Endothelial cell of umbilical vein (primary cell): ENCODE measurements at regions not wholly inside any gene's neighbourhood (a gene's known extent, or its start where the extent isn't known, plus 50 kb on each side); places are given as distances from the start of the nearest gene placed in this dataset.

Experiments
- BruUV-seq: library from RNA; stranded (reverse); fragments of 400-500 nt; replicated peaks from 2 replicates; lab custom pipeline; 2021; lab: Mats Ljungman, UMichigan
- CTCF ChIA-PET: fragments of 300-600, 350-600 bp; sonication (Branson Sonifier 250); formaldehyde crosslinking; loops from one replicate; lab custom pipeline; 2021; ENCODE audit warnings: antibody characterized with exemption, inconsistent platforms; lab: Charles Lee
- POLR2A ChIA-PET: fragments of 300-600, 350-600 bp; sonication (Branson Sonifier 250); formaldehyde crosslinking; loops from one replicate; lab custom pipeline; 2021; ENCODE audit warnings: antibody characterized with exemption, inconsistent platforms; lab: Charles Lee
- DNase-seq: peaks from one replicate; pipeline ENCODE4 v3.0.0-alpha.2; 2011; ENCODE audit warnings: low read depth, low spot score
- FAIRE-seq: peaks from 2 replicates; lab custom pipeline; 2011; peaks lifted over from hg19 to GRCh38; lab: Jason Lieb, UNC
- H2AFZ ChIP-seq: 2 replicates; pipeline ENCODE4 v1.6.0; 2012; ENCODE audit warnings: low read depth, low read length, control low read depth, inconsistent platforms
- H3K27ac ChIP-seq: 2 replicates; pipeline ENCODE4 v1.5.1; 2011; ENCODE audit warnings: low read depth, mild to moderate bottlenecking, control low read depth, low read length, moderate library complexity; ENCODE audit not compliant: insufficient read depth
- H3K27me3 ChIP-seq, 2 experiments: 2 replicates each; pipeline versions ENCODE4 v1.6.0 to v1.6.1; 2011; ENCODE audit warnings: low read length in 2 of 2, mixed read lengths in 1 of 2; ENCODE audit not compliant: control insufficient read depth in 2 of 2, insufficient read depth in 2 of 2
- H3K36me3 ChIP-seq, 2 experiments: 2 replicates in 1 of 2; 3 replicates in 1 of 2; pipeline ENCODE4 v1.5.1; 2011; ENCODE audit warnings: low read length in 2 of 2, mild to moderate bottlenecking in 1 of 2, moderate library complexity in 1 of 2; ENCODE audit not compliant: control insufficient read depth in 2 of 2, insufficient read depth in 2 of 2; ENCODE audit errors: extremely low read depth in 1 of 2
- H3K4me1 ChIP-seq: 3 replicates; pipeline ENCODE4 v1.5.1; 2011; ENCODE audit warnings: mild to moderate bottlenecking, low read length; ENCODE audit not compliant: control insufficient read depth, insufficient read depth; ENCODE audit errors: extremely low read depth
- H3K4me2 ChIP-seq: 2 replicates; pipeline ENCODE4 v1.6.1; 2011; ENCODE audit warnings: low read length, control low read depth, mixed read lengths; ENCODE audit not compliant: insufficient read depth
- H3K4me3 ChIP-seq, 3 experiments: fragments of 200-600 bp in 1 of 3; sonication (generic), shearing (Covaris generic) in 1 of 3; replicated peaks in 1 of 3; 2 replicates each; pipeline ENCODE4 v1.5.1; 2011 to 2016; ENCODE audit warnings: control low read depth in 3 of 3, low read length in 3 of 3, mild to moderate bottlenecking in 2 of 3, inconsistent platforms in 1 of 3, low read depth in 1 of 3, moderate library complexity in 1 of 3; ENCODE audit not compliant: insufficient read depth in 1 of 3
- H3K79me2 ChIP-seq: 2 replicates; pipeline ENCODE4 v1.6.0; 2012; ENCODE audit warnings: low read length, inconsistent platforms; ENCODE audit not compliant: control insufficient read depth, insufficient read depth
- H3K9ac ChIP-seq: replicated peaks from 2 replicates; pipeline ENCODE3; 2011; ENCODE audit warnings: low read length, control low read depth; ENCODE audit not compliant: insufficient read depth; ENCODE audit errors: extremely low read depth
- H3K9me1 ChIP-seq: replicated peaks from 3 replicates; pipeline ENCODE4 v1.6.0; 2011; ENCODE audit warnings: mild to moderate bottlenecking, low read length; ENCODE audit not compliant: control insufficient read depth, insufficient read depth; ENCODE audit errors: extremely low read depth
- H3K9me3 ChIP-seq: replicated peaks from 2 replicates; pipeline ENCODE4 v1.5.1; 2012; ENCODE audit warnings: low read length, inconsistent platforms; ENCODE audit not compliant: control insufficient read depth, insufficient read depth
- H4K20me1 ChIP-seq: replicated peaks from 2 replicates; pipeline ENCODE3; 2011; ENCODE audit warnings: mild to moderate bottlenecking, low read length; ENCODE audit not compliant: control insufficient read depth, insufficient read depth; ENCODE audit errors: extremely low read depth
- CTCF ChIP-seq, 2 donors: IDR thresholded peaks; 1 replicate in 1 of 2; 2 replicates in 1 of 2; pipeline ENCODE4 v1.5.1; 2011; ENCODE audit warnings: low read length in 2 of 2, mild to moderate bottlenecking in 2 of 2, moderate library complexity in 2 of 2, control low read depth in 1 of 2, inconsistent platforms in 1 of 2, low read depth in 1 of 2; ENCODE audit not compliant: insufficient read depth in 1 of 2; ENCODE audit errors: extremely low read depth in 1 of 2
- EZH2 ChIP-seq: IDR thresholded peaks from 2 replicates; pipeline ENCODE4 v1.6.1; 2012; ENCODE audit warnings: borderline replicate concordance, low read depth, mild to moderate bottlenecking, moderate library complexity, low read length, inconsistent platforms; ENCODE audit not compliant: severe bottlenecking
- FOS ChIP-seq: IDR thresholded peaks from 2 replicates; pipeline ENCODE4 v1.6.1; 2011; ENCODE audit warnings: mild to moderate bottlenecking, low read length, moderate library complexity, borderline replicate concordance; ENCODE audit not compliant: insufficient read depth
- GATA2 ChIP-seq: IDR thresholded peaks from 2 replicates; pipeline ENCODE4 v1.7.0; 2011; ENCODE audit warnings: low read depth, mild to moderate bottlenecking, moderate library complexity, mixed read lengths, low read length; ENCODE audit not compliant: insufficient read length, insufficient read depth
- JUN ChIP-seq: IDR thresholded peaks from 2 replicates; pipeline ENCODE4 v1.6.1; 2011; ENCODE audit warnings: borderline replicate concordance, low read depth; ENCODE audit not compliant: insufficient read length, insufficient read depth
- MAX ChIP-seq: IDR thresholded peaks from 2 replicates; pipeline ENCODE4 v1.6.1; 2011; ENCODE audit not compliant: insufficient read depth, insufficient read length
- MYC ChIP-seq: IDR thresholded peaks from one replicate; pipeline ENCODE4 v1.6.1; 2011; ENCODE audit warnings: mild to moderate bottlenecking, low read depth, low read length
- POLR2A ChIP-seq: IDR thresholded peaks from 2 replicates; pipeline ENCODE4 v1.6.1; 2012; ENCODE audit warnings: low read depth, mild to moderate bottlenecking, control low read depth, low read length
- POLR2AphosphoS5 ChIP-seq: IDR thresholded peaks from 2 replicates; pipeline ENCODE4 v1.6.1; 2012; ENCODE audit warnings: low read depth, mild to moderate bottlenecking, control low read depth, low read length, moderate library complexity; ENCODE audit not compliant: insufficient read depth
- dilution Hi-C: fragments of 300-500 bp; cut with MboI; formaldehyde crosslinking; loops from one replicate; pipeline ENCODE4 v1.15.0; 2019; ENCODE audit warnings: low sequenced_read_pairs; ENCODE audit not compliant: extremely low pct_ligation_motif_present
- intact Hi-C: fragments of 100-400 bp; cut with micrococcal nuclease; formaldehyde crosslinking; loops from one replicate; pipeline ENCODE4 v1.10.0; 2022

DNA sequence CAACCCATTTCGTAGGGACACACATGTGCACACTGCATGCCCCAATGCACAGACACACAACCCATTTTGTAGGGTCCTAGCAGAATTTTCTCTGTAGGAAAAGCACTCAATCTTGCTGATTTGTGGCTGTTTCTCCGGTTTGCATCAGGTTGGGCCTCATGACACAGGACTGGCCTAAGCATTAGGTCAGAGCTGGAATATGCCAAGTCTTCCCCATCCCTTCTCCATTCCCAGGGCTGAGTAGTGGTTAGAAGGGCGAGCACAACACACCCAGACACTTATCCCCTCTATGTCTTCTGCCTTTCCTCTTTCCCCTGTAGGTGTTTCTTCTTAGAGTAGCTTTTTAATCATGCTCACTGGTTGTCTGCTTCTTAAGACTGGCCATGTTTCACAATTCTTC lies 295.9 kb downstream of the SOX11 start:
- Histone ChIP-seq H3K4me3 (no peak overlapping the region), H3K27ac (no peak overlapping the region), H3K9me3 (peaks cover 6% of the 10 kb centered on the region), H3K4me2 (no peak overlapping the region), H3K4me1 (no peaks in the 10 kb centered on the region), H3K9me1 (no peaks in the 10 kb centered on the region), H3K9ac (no peak overlapping the region), H4K20me1 (no peaks in the 10 kb centered on the region), H3K36me3 (no peaks in the 10 kb centered on the region), H3K79me2 (no peaks in the 10 kb centered on the region), H3K27me3 (no peaks in the 10 kb centered on the region), H2AFZ (no peak overlapping the region)
- no peak for FAIRE-seq
- CTCF ChIA-PET, result no interaction called here
- intact Hi-C loops (no loop called here), dilution Hi-C loops (no loop called here)
- no peak for TF ChIP-seq POLR2AphosphoS5
- TF ChIP-seq MAX, result no peak
- TF ChIP-seq CTCF (IDR thresholded peaks at IDR 0.05; ENCODE audit: extremely low read depth in 1 of 2, insufficient read depth in 1 of 2, low read depth in 1 of 2, low read length in 2 of 2), result no peak
- TF ChIP-seq GATA2, result no peak
- TF ChIP-seq JUN, result no peak
- no peak for TF ChIP-seq EZH2
- no peak for TF ChIP-seq POLR2A
- no peak for TF ChIP-seq MYC
- no peak for TF ChIP-seq FOS
- no TSS peak for BruUV-seq
- POLR2A ChIA-PET, result no interaction called here
- no peak for DNase-seq
